GM13976 (cell line): ENCODE measurements at regions not wholly inside any gene's neighbourhood (a gene's known extent, or its start where the extent isn't known, plus 50 kb on each side); places are given as distances from the start of the nearest gene placed in this dataset.
A peak's percentile ranks its signal among the peaks of the same experiment; 100 is the strongest.

Experiments used
- DNase-seq: peaks from one replicate; pipeline ENCODE4 v3.0.0; 2012; ENCODE audit warnings: low spot score
- CTCF ChIP-seq: IDR thresholded peaks from 2 replicates; pipeline ENCODE4 v1.5.1; 2012; ENCODE audit warnings: borderline replicate concordance, mild to moderate bottlenecking; ENCODE audit not compliant: insufficient read depth; ENCODE audit errors: extremely low read depth, missing control alignments, control extremely low read depth
- in situ Hi-C: fragments of 300-500 bp; cut with MboI; formaldehyde crosslinking; loops from one replicate; pipeline ENCODE4 v1.12.0; 2022; ENCODE audit warnings: low sequenced_read_pairs, mixed read lengths, inconsistent platforms; ENCODE audit not compliant: unreplicated experiment

GRCh38 chr21:25300632-25301031 is 306.6 kb downstream of the MRPL39 start:
- TF ChIP-seq CTCF, result no peak
- in situ Hi-C loops, result loop anchor here (25.0 kb wide), 1 partner anchor 413 kb away; no protein-coding TSS in a partner anchor
- no peak for DNase-seq

GRCh38 chr21:25298512-25299491 is 308.5 kb downstream of the MRPL39 start:
- no peak for TF ChIP-seq CTCF
- DNase-seq, result no peak
- in situ Hi-C loops, result loop anchor here (10.0 kb wide), 1 partner anchor 114 kb away; no protein-coding TSS in a partner anchor

- no peak for TF ChIP-seq CTCF
- no peak for DNase-seq
- in situ Hi-C loops, result loop anchor here (10.0 kb wide), 1 partner anchor 112 kb away; no protein-coding TSS in a partner anchor
Measured at GRCh38 chr21:25297117-25297516, 310.2 kb downstream of the MRPL39 start.

- TF ChIP-seq CTCF, result no peak
- no peak for DNase-seq
- in situ Hi-C loops, result loop anchor here (10.0 kb wide), 1 partner anchor 111 kb away; no protein-coding TSS in a partner anchor
Measured at GRCh38 chr21:25296252-25296651, 311.0 kb downstream of the MRPL39 start.

- no peak for TF ChIP-seq CTCF
- DNase-seq, result no peak
- in situ Hi-C loops, result loop anchor here (10.0 kb wide), 1 partner anchor 108 kb away; no protein-coding TSS in a partner anchor
Measured at GRCh38 chr21:25292396-25292795, 314.9 kb downstream of the MRPL39 start.

- TF ChIP-seq CTCF, result no peak
- in situ Hi-C loops, result no loop called here
- DNase-seq, result peak; percentile 2
Measured at GRCh38 chr21:25283720-25284119, 323.6 kb downstream of the MRPL39 start.
